ENCODE measurements at regions not wholly inside any gene's neighbourhood (a gene's known extent, or its start where the extent isn't known, plus 50 kb on each side); places are given as distances from the start of the nearest gene placed in this dataset.

DNA sequence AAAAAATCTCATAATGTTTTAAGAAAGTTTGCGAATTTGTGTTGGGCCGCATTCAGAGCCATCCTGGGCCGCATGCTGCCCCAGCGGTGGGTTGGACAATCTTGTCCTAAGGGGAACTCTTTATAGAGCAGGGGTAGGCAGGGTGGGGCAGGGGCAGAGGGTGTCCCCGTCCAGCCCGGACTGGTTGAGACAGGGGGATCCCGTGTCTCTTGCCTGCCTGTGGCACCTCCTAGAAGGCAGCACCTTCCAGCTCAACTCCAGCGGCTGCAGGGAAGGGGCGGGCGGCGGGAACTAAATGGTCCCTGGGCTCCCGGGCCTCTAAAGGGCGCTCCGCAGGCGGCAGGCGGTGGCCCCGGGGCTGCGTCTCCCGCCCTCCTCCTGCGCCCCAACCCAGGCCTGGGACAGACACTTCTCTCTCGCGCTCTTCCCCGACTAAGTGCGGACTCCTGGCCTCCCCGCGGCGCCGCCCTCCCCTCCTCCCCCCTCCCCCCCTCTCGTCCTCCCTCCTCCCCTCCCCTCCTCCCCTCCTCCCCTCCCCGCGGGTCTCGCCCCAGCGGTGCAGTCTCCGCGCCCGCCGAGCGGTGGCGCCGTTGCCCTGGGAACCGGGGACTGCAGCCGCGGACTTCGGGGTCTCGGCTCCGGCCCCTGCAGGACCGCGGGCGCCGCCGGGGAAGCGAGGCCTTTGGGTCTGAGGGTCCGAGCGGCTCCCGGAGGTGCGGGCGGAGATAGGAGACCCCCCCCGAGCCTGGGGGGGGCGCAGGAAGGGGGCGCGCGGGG lies 132.6 kb downstream of the MRPL36 start:
- Histone ChIP-seq H3K36me3 (replicated peaks in 1 of 2) (no peaks in the 10 kb centered on the region), H3K9me3 (replicated peaks in 1 of 3) (no peaks in the 10 kb centered on the region), H3K27ac (peak overlapping the region in 1 of 5 donors; percentile 18), H3K27me3 (no peaks in the 10 kb centered on the region), H3K4me3 (peak overlapping the region in 2 of 4 donors; percentile 16 to 45), H3K4me1 (replicated peaks in 1 of 2) (peaks cover 7 to 13% of the 10 kb centered on the region in 2 donors)
- DNase-seq, result peak in 6 of 7 donors; percentile 56 to 81 (median 70)
- intact Hi-C loops (cut with DNase I), result loop anchor here in 1 of 2 donors (10.0 kb wide), 1 partner anchor 368 kb away; no protein-coding TSS in a partner anchor
- 7 to 30% (median 16%) methylated on average over 7 to 43 of the region's 62 CpGs for WGBS, 4 donors
- TF ChIP-seq, protein P1, sequence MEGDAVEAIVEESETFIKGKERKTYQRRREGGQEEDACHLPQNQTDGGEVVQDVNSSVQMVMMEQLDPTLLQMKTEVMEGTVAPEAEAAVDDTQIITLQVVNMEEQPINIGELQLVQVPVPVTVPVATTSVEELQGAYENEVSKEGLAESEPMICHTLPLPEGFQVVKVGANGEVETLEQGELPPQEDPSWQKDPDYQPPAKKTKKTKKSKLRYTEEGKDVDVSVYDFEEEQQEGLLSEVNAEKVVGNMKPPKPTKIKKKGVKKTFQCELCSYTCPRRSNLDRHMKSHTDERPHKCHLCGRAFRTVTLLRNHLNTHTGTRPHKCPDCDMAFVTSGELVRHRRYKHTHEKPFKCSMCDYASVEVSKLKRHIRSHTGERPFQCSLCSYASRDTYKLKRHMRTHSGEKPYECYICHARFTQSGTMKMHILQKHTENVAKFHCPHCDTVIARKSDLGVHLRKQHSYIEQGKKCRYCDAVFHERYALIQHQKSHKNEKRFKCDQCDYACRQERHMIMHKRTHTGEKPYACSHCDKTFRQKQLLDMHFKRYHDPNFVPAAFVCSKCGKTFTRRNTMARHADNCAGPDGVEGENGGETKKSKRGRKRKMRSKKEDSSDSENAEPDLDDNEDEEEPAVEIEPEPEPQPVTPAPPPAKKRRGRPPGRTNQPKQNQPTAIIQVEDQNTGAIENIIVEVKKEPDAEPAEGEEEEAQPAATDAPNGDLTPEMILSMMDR (IDR thresholded peaks at IDR 0.05), result peak in 5 of 6 experiments; percentile 9 to 72 (median 31)
- TF ChIP-seq POLR2A (IDR thresholded peaks at IDR 0.05), result no peak

GRCh38 chr5:1666221-1666620 lies 133.4 kb downstream of the MRPL36 start:
- no peaks in the 10 kb centered on the region for H3K27me3 ChIP-seq
- 73 to 93% (median 84%) methylated on average over 5 of the region's 5 CpGs for WGBS, 4 donors
- DNase-seq, result peak in 1 of 7 donors; percentile 12

GRCh38 chr5:1665803-1666202 lies 133.8 kb downstream of the MRPL36 start:
- H3K4me1 ChIP-seq (replicated peaks in 1 of 2), result peaks cover 7 to 13% of the 10 kb centered on the region in 2 donors
- DNase-seq, result peak in 1 of 7 donors; percentile 12
- H3K27ac ChIP-seq, result no peak overlapping the region
- H3K9me3 ChIP-seq (replicated peaks in 1 of 3), result no peaks in the 10 kb centered on the region
- TF ChIP-seq, protein P1 (IDR thresholded peaks at IDR 0.05), result no peak
- TF ChIP-seq POLR2A (IDR thresholded peaks at IDR 0.05), result no peak
- H3K36me3 ChIP-seq (replicated peaks in 1 of 2), result no peaks in the 10 kb centered on the region
- no peak overlapping the region for H3K4me3 ChIP-seq
- intact Hi-C loops (cut with DNase I), result loop anchor here in 1 of 2 donors (10.0 kb wide), 1 partner anchor 369 kb away; no protein-coding TSS in a partner anchor
- H3K27me3 ChIP-seq, result no peaks in the 10 kb centered on the region
- 81 to 92% (median 89%) methylated on average over 4 of the region's 4 CpGs for WGBS, 4 donors

More at GRCh38 chr5:1666221-1666620, 133.4 kb downstream of the MRPL36 start:
- Histone ChIP-seq H3K4me1 (replicated peaks in 1 of 2) (peaks cover 7 to 13% of the 10 kb centered on the region in 2 donors), H3K36me3 (replicated peaks in 1 of 2) (no peaks in the 10 kb centered on the region), H3K27ac (no peak overlapping the region), H3K4me3 (no peak overlapping the region), H3K9me3 (replicated peaks in 1 of 3) (no peaks in the 10 kb centered on the region)
- intact Hi-C loops (cut with DNase I), result loop anchor here in 1 of 2 donors (10.0 kb wide), 1 partner anchor 369 kb away; no protein-coding TSS in a partner anchor
- TF ChIP-seq POLR2A (IDR thresholded peaks at IDR 0.05), result no peak
- TF ChIP-seq, protein P1 (IDR thresholded peaks at IDR 0.05), result no peak

DNA sequence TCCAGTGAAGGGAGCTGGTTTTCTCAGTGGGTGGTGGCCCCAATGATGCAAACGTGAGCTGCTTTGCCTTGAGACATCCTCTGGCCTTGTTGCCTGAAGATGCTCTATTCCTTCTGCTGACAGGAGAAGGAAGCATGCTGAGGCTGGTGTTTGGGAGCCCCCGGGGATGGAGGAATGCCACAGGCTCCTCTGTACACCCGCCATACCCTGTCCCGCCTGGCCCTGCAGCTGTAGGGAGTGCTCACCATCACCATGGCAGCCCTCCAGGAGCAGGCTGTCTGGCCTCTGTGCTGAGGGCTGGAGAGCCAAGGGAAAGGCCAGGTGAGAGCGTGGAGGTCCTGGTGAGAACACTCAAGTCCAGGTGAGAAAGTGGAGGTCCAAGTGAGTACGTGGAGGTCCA lies 134.4 kb downstream of the MRPL36 start:
- 74 to 80% (median 79%) methylated on average over 4 to 6 of the region's 6 CpGs for WGBS, 4 donors

More for the DNA sequence above, 134.4 kb downstream of the MRPL36 start:
- Histone ChIP-seq H3K27ac (no peak overlapping the region), H3K4me3 (no peak overlapping the region), H3K9me3 (replicated peaks in 1 of 3) (no peaks in the 10 kb centered on the region), H3K4me1 (replicated peaks in 1 of 2) (peaks cover 7 to 13% of the 10 kb centered on the region in 2 donors), H3K27me3 (no peaks in the 10 kb centered on the region), H3K36me3 (replicated peaks in 1 of 2) (no peaks in the 10 kb centered on the region)
- intact Hi-C loops (cut with DNase I), result loop anchor here in 1 of 2 donors (10.0 kb wide), 1 partner anchor 370 kb away; no protein-coding TSS in a partner anchor
- peak in 2 of 7 donors; percentile 12 to 23 for DNase-seq
- TF ChIP-seq, protein P1 (IDR thresholded peaks at IDR 0.05), result no peak
- TF ChIP-seq POLR2A (IDR thresholded peaks at IDR 0.05), result no peak

Measured in adrenal gland (tissue), 9 donors.